UCSD-AML1 (cell line): ENCODE measurements at regions not wholly inside any gene's neighbourhood (a gene's known extent, or its start where the extent isn't known, plus 50 kb on each side); places are given as distances from the start of the nearest gene placed in this dataset.

Experiments
- DNase-seq: peaks from one replicate; lab custom pipeline; 2025; ENCODE audit not compliant: unreplicated experiment; lab: John Stamatoyannopoulos, UW

DNA sequence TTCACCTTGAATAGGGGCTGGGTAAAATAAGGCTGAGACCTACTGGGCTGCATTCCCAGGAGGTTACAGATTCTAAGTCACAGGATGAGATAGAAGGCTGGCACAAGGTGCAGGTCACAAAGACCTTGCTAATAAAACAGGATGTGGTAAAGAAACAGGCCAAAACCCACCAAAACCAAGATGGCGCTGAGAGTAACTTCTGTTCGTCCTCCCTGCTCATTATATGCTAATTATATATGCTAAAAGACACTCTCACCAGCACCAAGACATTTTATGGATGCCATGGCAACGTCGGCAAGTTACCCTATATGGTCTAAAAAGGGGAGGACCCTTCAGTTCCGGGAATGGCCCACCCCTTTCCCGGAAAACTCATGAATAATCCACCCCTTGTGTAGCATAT, 711.5 kb upstream of the KLHL29 start:
- DNase-seq = no peak

DNA sequence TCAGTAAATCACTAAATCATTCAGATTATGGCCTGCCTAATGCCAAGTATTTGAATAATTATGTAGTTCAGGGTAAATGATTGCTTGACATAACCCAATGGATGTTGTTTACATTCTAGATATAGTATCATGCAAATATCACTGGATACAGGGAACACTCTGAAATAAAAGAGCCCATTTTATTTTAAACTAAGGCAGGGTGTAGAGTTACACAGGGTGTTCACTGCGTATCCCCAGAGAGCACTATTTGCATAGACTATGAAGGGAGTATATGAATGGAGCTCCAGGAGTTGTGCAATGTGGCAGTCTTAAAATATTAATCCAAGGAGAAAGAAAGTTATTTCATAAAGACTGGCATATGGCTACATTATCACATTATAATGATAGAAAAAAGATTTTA, 701.1 kb upstream of the KLHL29 start:
- DNase-seq = no peak

DNA sequence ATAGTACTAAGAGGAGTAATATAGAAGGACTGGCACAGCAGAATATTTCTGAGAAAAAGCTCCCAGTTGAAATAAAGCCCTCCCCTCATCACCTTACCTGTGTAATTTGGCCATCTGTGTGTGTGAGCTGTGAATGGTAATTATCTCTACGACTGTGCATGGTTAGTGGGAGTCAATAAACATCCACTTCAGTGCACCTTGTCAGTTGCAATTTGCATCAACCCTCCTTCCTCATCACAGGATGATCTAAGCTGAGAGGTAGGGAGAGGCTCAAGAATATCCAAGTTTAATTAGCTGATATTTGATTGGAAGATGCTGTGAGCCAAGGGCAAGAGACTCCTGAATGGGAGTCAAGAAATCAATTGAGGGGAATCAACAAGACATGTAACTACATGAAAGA, 694.9 kb upstream of the KLHL29 start:
- no peak for DNase-seq

DNA sequence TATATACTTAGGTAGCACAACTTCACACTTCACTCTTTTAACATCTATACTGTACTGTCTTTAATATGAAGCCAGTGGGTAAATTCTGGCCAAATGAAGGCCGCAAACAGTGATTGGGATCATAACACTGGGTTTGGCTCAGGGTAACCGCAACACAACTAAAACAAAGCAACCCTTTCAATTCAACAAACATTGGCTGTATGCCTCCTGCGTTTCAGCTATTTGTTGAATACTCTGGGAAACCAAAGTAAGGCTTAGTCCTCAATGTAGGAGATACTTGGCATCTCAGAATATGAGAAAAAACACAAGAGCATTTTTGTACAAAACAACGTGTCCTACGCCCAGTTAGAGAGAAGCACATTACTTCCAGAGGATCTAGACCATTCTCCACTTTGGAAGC, 693.3 kb upstream of the KLHL29 start:
- no peak for DNase-seq

DNA sequence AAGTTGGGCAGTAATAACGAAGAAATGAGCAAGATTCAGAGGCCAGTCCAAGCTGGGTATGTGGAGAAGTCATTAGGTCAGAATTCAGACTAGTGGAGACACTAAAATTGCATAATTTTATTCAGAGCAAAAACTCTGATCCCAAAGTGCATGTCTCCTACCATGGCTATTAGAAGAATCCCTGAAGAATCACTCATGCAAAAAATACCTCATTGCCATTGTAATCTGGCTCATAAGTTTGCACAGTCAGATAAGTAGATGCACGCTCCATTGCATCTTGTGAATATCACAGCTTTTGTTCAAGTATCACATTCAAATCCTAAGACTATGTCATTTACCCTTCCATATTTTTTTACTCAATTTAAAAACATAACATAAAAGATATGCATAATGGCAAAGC, 692.2 kb upstream of the KLHL29 start:
- DNase-seq = no peak

DNA sequence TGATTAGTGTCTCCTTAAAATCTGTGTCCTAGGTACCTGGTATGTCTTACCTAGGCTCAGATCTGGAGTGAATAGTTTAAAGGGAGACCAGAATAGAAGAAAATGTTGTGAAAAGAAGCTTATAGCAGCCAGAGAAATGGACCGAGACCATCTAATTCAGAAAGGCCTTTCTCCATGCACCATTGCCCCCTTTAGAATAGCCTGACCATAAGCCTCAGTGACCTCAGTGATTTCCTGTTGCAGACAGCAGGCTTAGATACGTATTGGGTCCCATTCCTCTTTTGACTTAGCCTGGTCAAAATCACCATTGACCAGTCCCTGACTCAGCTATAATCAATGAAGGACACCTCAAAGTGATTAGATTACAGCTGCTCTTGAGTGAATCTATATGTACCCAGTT, 690.7 kb upstream of the KLHL29 start:
- no peak for DNase-seq

DNA sequence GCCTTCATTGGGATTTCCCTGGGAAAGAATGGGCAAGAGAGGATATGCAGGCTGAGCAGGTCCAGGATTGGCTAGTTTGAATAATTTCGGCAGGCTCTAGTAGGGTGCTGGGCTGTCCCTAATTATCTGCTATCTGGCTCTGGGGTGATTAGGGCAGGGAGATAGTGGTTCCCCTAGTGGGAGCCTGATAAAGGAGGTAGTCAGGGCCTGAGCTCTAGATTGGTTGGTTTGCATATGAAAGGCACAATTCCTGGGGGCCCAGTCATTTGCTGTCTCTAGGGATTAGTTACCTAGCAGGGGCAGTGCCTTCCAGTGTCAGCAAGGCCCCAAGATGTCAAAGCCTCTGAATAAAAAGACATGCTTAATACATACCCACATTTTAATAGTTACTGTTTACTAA, 690.1 kb upstream of the KLHL29 start:
- no peak for DNase-seq

DNA sequence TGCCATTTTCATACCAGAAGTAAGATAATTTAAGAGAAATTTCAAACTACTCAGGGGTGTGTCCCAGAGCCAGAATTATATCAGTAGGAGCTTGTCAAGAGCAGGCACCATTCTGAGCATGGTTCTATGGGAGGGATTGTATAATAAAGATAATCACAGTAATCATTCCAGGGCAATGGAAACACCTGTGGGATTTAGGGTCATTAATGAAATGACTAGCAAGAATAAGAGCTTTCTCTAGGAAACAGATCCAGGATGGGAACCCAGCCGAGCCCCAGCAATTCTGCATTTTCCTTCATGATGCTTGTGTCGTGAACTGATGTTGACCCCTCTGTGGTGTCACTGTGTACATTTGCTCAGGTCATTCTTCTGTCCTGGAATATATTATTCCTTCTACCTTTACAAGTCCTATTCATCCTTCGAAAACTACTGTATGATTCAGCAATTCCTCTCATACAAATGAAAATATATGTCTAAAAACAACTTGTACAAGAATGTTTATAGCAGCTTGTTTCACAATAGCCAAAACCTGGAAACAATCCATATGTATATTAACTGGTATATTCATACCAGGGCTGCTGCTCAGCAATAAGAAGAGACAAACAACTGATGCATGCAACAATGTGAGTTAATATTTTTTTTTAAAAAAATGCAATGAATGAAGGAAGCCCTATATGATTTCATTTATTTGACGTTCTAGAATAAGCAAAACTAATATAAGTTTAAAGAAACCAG, 687.8 kb upstream of the KLHL29 start:
- no peak for DNase-seq

DNA sequence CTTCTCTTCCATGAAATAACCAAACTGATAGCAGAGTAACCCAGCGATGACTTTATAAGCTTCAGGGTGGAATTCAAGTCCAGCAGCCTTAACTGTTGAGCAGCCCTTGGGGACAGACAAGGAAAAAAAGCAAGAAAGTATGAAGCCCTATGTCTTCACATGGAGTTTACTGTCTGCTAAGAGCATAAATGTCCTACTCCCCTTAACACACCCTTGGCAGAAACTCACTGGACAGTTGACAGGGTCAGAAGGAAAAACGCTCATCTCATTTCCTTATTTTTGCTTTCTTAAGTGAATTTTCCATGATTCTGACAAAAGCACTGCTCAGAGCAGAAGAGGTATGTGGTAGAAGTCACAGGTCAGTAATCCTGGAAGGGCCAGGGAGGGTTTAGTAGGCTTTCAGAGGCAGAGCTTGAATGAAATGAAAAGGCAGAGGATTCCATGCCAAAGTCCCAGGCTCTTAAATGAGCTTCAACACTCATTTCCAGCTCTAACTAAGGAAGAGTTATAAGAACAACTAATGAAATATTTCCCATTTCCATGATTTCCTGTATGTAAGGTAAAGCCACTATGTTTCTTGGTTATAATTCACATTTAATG, 683.3 kb upstream of the KLHL29 start:
- DNase-seq = no peak

DNA sequence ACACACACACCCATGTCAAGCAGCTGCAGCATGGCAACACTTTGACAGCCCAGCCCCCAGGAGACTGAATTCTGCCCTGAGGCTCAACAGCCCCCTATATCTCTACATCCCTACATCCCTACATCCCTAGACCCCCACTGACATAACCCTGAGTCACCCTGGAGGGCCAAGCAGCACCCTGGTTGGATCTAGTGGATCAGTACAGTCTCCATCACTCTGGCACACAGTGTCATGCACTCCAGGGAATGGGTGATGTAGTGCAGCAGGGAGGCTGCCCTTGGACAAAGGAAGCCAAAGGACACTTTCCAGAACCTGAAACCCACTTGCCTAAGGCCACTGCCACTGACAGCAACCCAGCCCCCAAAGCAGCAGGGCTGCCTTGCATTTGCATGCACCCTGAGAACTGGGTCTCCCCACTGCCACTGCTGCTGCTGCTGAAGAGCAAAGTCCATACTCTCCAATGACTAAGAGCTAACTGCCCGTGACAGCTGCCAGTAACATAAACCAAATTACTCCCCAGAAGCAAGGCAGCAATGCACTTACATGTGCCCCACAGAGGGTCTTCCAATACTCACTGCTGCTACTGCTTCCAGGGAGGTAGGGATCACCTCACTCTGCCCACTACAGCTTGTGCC, 681.6 kb upstream of the KLHL29 start:
- DNase-seq = no peak

DNA sequence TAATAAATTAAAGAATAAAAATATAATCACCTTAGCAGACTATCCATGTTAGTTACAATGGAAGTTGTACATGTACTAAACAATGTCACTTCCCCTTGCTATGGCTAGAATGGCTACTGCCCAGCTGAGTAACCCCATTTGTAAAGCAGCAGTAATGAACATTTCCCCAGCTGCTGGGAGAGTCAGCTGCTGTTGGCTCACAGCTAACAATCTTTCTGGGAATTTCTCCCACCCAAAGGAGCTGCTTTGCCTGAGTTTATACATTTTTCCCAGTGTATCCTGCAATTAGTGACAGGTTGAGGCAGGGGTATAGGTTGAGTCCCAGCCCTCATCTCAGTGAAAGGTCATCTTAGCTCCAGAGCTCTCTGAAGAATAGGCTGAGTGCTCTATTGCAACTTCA, 665.6 kb upstream of the KLHL29 start:
- DNase-seq = no peak

DNA sequence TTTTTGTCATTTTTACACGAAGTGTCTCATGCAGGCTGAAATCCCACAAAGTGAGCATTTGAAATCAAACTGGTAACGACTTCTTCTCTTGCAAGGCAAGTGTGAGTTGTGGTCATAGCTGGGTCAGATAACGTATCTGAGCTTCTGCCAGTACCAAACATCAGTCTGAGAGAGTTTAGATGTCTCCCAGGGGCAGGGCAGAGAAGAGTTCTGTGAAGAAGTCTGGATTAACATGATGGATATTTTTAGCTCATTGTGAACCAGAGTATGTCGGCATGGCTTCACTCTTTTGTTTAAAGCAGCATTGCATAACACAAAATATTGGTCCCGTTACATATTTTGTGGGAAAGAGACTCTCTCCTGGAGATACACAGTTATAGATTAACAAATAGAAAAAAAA, 655.5 kb upstream of the KLHL29 start:
- no peak for DNase-seq

DNA sequence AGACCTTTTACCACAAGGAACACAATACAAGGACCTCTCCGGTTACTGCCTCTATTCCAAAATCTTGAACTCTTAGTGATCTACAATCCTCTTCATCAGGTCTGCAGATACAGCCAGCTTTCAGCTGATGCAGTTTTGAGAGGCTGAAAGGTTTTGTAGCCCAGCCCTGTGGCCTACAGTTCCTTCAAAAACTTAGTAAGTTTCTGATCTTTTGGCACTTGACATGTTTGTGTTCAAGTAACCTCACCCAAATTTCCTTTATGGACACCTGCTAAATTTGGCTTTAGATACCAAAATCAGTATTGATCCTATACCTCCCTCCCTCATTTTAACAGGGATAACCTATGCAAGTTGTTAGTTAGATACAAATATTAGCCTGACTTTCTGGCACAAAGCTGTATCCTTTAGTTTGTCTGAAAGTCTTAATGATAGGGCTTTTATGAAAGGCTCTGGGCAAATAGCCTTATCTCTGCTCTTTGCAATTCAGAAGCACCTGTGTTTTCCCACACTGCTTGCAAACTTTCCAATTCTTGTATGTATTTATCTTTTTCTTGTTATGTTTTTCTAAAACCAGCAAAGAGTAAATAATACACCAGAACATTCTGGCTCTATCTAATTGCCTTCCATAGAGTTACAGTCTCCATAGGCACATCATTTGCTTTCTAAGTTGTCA, 650.5 kb upstream of the KLHL29 start:
- no peak for DNase-seq

DNA sequence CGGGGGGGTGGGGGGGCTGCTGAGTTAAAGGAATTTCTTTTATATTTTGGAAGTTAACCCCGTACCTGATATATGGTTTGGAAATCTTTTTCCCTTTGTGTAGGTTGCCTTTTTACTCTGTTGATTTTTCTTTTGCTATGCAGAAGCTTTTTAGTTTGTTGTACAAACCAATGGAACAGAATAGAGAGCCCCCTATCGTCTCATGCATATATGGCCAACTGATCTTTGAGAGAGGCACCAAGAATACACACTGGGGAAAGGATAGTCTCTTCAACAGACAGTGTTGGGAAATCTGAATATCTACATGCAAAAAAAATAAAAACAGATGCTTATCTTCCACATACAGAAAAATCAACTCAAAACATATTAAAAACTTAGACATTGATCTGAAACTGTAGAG, 647.8 kb upstream of the KLHL29 start:
- no peak for DNase-seq

DNA sequence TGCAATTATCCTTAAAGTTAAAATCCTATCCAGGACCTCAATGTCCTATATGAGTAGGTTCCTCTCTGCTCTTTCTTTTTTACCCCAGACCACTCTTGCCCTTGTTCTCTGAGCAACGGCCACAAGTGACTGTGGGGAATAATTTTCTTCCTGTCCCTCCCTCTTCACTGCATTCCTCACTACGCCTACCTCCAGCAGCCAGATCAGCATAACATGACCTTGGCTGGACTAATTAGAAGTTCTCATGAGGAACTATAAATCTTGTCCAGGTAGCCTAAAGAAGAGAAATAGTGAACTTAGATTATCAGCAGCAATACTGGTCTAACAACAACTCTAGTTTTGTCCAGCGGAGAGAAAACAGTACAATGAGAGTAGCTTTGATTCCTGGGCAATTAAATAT, 643.8 kb upstream of the KLHL29 start:
- DNase-seq = no peak

DNA sequence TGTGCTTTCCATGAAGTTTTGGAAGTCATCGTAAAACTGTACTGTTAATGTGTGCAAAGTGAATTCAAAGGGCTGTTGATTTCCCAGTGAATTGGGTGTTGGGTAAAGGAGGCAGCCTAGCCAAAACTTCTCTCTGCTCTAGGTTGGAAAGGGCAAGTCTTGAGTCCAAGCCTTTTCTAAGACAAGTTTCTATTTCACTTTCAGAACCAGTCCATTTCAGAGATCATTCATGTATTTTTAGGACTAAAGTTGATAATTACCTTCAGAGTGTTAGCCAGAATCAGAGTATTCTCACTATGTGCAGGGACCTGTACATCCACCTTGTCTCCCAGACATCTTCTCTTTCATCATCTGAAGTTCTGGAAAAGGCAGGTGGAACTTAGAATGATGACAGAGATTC, 636.1 kb upstream of the KLHL29 start:
- DNase-seq = no peak

DNA sequence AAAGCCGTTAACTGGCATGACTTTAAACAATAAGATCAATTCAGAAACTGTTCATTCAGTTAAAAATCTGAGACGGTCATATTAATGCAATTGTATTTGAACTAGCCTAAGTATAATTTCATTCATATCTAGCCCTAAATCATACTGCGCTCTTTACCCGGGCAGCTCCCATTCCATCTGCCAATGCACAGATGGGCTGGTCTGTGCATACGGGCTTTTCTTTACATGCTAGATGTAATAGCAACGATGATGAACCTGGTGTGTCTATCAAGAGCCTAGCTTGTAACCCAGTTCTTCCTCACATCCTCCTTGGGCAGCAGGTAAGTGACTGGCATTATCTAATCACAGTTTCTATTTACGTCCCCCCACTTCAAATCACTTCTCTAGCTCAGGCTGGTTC, 631.5 kb upstream of the KLHL29 start:
- no peak for DNase-seq

DNA sequence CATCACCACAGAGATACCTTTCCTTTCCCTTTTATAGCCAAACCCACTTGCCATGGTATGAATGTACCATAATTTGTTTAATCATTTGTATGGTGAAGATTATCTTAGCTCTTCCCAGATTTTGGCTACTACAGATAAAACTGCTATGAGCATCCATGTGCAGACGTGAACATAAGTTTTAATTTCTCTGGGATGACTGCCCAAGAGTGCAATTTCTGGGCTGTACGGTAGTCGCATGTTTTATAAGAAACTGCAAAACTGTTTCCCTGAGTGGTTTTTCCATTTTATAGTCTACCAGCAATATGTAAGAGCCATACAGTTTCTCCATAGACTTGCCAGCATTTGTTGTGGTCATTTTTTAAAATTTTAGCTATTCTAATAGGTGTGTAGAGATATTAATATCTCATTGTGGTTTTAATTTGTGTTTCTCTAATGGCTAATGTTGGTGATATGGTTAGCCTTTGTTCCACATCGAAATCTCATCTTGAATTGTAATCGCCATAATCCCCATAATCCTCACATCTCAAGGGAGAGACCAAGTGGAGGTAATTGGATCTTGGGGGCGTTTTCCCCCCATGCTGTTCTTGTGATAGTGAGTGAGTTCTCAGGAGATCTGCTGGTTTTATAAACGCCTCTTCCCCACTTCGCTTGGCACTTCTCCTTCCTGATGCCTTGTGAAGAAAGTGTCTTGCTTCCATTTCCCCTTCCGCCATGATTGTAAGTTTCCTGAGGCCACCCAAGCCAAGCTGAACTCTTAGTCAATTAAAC, 628.5 kb upstream of the KLHL29 start:
- no peak for DNase-seq

DNA sequence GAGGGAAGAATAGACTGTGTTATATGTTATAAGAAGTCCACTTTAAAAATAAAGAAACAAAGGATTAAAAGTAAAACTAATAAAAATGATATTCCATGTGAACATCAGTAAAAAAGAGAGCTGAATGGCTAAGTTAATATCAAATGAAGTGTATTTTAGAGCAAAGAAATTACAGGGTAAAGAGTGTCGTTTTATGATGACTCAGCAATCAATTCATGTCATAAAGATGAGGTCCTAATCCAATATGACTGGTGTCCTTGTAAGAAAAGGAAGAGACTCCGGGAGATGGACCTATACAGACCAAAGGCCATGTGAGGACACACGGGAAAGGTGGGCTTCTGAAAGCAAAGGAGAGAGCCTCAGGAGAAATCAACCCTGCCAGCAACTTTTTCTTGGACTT, 615.5 kb upstream of the KLHL29 start:
- no peak for DNase-seq

DNA sequence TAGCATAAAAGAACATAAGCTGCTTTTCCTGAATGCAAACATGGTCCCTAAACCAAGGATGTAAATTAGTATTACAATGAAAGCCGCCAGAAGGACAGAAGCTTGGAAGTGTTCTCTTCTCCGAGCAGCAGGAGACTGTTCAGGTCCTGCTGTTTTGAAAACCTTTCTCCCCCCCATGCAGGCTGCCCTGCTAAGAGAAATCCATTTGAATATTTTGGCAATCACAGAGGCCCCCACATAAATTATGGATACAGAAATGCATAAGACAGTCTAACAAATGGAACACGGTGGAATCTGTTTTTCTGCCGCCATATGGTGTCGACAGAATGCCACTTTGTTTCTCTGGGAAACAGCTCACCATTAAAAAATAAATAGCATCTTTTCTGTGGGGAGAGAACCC, 600.4 kb upstream of the KLHL29 start:
- no peak for DNase-seq

DNA sequence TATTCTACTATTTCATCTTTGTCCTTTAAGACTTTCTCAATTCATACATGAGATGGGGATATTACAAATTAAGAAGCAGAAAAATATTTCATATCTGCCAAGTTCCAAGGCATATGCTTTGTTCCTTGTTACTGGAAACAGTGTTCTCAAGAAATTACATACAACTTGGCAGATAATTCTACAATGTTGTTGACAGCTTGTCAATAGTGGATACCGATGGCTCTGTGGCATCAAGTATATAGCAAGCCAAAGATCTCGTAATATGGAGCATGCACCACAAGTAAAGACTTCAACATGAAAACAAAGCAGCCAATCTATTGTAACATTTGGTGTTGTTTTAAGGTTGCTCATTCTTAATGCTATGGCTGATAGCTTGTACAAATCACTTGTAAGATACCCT, 598.2 kb upstream of the KLHL29 start:
- no peak for DNase-seq
